GM12891 (cell line): ENCODE measurements at regions not wholly inside any gene's neighbourhood (a gene's known extent, or its start where the extent isn't known, plus 50 kb on each side); places are given as distances from the start of the nearest gene placed in this dataset.

Experiments
- DNase-seq: peaks from one replicate; pipeline ENCODE4 v3.0.0; 2011; ENCODE audit warnings: low spot score; ENCODE audit not compliant: insufficient read length
- FAIRE-seq: peaks from 2 replicates; lab custom pipeline; 2011; peaks lifted over from hg19 to GRCh38; lab: Jason Lieb, UNC
- PAX5 ChIP-seq: IDR thresholded peaks from 2 replicates; pipeline ENCODE4 v1.6.1; 2011; ENCODE audit warnings: low read length, moderate library complexity, mild to moderate bottlenecking; ENCODE audit not compliant: insufficient read depth, severe bottlenecking
- POLR2A ChIP-seq: IDR thresholded peaks from 2 replicates; pipeline ENCODE4 v1.6.1; 2011; ENCODE audit warnings: low read depth, low read length, control low read depth
- POLR2AphosphoS5 ChIP-seq: IDR thresholded peaks from 2 replicates; pipeline ENCODE4 v1.6.1; 2011; ENCODE audit warnings: low read depth, low read length, control low read depth
- POU2F2 ChIP-seq: IDR thresholded peaks from 2 replicates; pipeline ENCODE4 v1.6.1; 2011; ENCODE audit warnings: low read depth, mild to moderate bottlenecking, control low read depth, low read length, moderate library complexity
- SPI1 ChIP-seq: IDR thresholded peaks from 2 replicates; pipeline ENCODE4 v1.6.1; 2011; ENCODE audit warnings: low read depth, low read length, control low read depth
- TAF1 ChIP-seq: IDR thresholded peaks from 2 replicates; pipeline ENCODE4 v1.6.1; 2011; ENCODE audit warnings: low read depth, low read length, control low read depth

DNA sequence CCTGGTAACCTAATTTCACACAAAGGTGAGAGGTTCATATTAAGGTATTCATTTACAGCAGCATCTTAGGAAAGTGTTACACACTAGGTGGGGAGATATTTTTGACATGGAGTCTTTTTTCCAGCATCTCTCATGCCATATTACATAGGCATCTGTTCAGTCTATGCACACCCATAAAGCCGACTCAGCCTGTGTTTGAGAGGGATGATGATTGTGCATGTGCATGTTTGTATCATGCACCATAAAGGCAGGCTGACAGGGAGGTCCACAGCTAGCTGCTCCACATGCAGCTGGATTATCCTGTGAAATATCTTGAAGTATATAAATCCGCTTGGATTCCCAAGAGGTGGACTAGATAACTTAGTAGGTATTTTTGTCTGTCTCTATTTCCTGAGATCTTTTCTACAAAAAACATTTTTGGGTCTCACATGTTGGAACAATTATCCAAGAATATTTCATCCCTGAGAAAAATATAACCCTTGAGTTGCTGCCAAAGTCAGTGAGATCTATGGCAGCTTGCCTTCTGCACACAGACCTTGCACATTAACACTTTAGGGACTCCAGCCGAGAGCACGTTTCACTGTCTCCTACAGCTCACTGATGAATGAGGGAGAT, 288.4 kb upstream of the DPH6 start:
- DNase-seq, result no peak
- TF ChIP-seq POLR2A (no peak), SPI1 (no peak), TAF1 (no peak), POU2F2 (no peak), POLR2AphosphoS5 (no peak), PAX5 (no peak)
- FAIRE-seq, result no peak

DNA sequence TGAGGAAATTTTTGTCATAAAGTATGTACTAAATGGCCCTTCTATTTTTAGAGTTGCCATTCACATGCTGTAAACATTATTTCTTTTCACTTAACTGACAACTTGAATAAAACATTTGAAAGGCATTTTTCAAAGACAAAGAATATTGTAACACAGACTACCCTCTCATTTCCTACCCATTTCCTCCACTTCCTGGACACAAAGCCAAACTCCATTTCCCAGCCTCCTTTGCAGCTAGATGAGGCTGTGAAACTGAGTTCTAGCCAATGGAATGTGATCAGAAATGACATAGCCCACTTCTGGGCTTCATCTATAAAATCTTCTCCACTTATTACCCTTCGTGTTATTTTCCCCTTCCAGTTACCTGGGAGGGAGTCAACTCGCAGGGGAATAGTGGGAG, 288.9 kb upstream of the DPH6 start:
- FAIRE-seq (no peak), DNase-seq (no peak)
- TF ChIP-seq SPI1 (no peak), TAF1 (no peak), POLR2AphosphoS5 (no peak), POLR2A (no peak), PAX5 (no peak), POU2F2 (no peak)

- no peak for DNase-seq
- no peak for FAIRE-seq
- no peak for TF ChIP-seq PAX5
- TF ChIP-seq POLR2A, result no peak
- no peak for TF ChIP-seq POLR2AphosphoS5
- no peak for TF ChIP-seq POU2F2
- no peak for TF ChIP-seq TAF1
- TF ChIP-seq SPI1, result no peak
These were observed 292.6 kb upstream of the DPH6 start for GRCh38 chr15:35838424-35839111.

DNA sequence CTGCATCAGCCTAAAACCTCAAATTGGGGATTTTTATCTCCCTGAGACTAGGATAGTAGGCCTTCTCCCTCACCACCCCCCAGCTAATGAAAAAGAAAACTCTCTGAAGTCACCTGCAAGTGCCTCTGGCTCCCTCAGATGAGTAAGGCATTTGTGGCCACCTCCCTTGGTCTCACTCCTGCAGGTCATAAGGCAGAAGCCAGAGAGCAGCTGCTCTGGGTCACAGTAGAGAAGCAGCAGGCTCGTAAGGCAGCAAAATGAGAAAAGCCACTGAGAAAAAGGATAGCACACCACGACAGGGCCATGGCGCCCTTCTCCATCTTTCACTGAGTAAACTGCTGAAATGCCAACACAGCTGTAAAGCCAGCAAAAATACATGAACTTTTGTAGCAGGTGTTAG, 296.7 kb upstream of the DPH6 start:
- FAIRE-seq, result no peak
- TF ChIP-seq TAF1 (no peak), POLR2AphosphoS5 (no peak), POU2F2 (no peak), POLR2A (no peak), SPI1 (no peak), PAX5 (no peak)

GRCh38 chr15:35843498-35843897, 297.5 kb upstream of the DPH6 start:
- TF ChIP-seq SPI1 (no peak), POU2F2 (no peak), TAF1 (no peak), POLR2A (no peak), POLR2AphosphoS5 (no peak), PAX5 (no peak)
- DNase-seq (no peak), FAIRE-seq (no peak)

More for the DNA sequence above, 296.7 kb upstream of the DPH6 start:
- DNase-seq, result no peak

DNA sequence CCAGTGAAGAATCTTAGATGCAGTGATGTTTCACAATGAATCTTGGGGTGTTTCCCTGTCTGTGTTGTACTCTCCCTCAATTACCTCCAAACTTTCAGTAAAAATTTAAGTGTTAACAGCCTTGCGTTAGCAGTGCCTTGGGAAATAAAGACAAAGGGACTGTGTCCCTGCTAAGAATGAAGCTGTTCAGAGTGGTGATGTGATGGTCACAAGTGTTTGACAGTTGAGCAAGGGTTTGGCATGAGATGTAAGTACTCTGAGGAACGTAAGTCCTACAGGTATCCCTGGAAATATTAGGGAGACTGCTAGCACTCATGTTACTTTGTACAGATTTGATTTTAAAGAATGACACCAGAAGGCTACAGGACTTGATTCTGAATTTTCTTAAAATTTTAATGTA, 304.3 kb upstream of the DPH6 start:
- TF ChIP-seq POU2F2 (no peak), POLR2A (no peak), TAF1 (no peak), POLR2AphosphoS5 (no peak), PAX5 (no peak)
- DNase-seq (no peak), FAIRE-seq (no peak)

DNA sequence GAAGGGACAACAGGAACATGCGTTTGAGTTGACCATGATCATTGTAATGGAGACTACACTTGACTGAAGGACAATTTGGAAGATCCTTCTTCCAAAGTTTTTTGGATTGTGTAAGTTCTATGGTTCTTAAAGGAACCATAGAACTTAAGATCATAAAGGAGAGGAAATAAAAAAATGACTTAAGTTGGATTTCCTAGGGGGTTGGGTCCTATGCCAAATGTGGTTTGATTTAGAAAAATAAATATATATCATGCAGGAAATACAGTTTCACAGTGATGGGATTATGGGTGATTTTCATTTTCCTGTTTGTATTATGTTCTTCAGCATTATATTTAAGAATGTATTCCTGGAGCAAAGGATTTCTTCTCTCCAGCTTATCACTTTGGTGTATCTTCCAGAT, 305.5 kb upstream of the DPH6 start:
- no peak for FAIRE-seq
- TF ChIP-seq POLR2A (no peak), POLR2AphosphoS5 (no peak), TAF1 (no peak)
- DNase-seq, result no peak

GRCh38 chr15:35852818-35853624, 307.1 kb upstream of the DPH6 start:
- TF ChIP-seq POU2F2, result no peak
- TF ChIP-seq PAX5, result no peak
- TF ChIP-seq TAF1, result no peak
- no peak for TF ChIP-seq POLR2A
- no peak for TF ChIP-seq POLR2AphosphoS5
- no peak for TF ChIP-seq SPI1
- no peak for FAIRE-seq
- no peak for DNase-seq

DNA sequence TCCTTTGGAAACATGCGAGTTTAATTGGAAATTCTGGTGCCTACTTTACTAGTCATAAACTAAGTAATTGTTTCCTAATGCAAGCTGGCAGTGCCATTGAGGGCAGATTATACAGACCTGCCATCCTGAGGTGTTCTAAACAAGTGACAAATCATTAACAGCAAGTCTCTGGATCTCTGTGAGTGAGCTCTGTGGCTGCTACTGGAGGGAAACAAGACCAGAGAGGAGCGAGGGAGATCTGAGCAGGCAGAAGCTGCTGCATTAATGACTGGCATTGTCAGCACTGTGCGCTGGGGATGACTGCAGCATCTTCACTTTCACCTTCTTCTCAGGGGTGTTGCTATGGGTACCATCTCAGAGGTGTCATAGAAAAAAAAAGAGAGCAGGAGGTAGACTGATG, 308.4 kb upstream of the DPH6 start:
- DNase-seq (no peak), FAIRE-seq (no peak)
- no peak for TF ChIP-seq TAF1
- TF ChIP-seq POU2F2, result no peak
- TF ChIP-seq PAX5, result no peak
- no peak for TF ChIP-seq SPI1
- no peak for TF ChIP-seq POLR2A
- no peak for TF ChIP-seq POLR2AphosphoS5
